Inflammatory macrophage (primary cell): ENCODE measurements at regions not wholly inside any gene's neighbourhood (a gene's known extent, or its start where the extent isn't known, plus 50 kb on each side); places are given as distances from the start of the nearest gene placed in this dataset.
A peak's percentile ranks its signal among the peaks of the same experiment; 100 is the strongest.
"Not testable (repeated sequence)": the region's sequence is repeated elsewhere in the genome, so short reads cannot be mapped to it uniquely, and the experiment has no call there.

Experiments used
- DNase-seq, 2 donors: peaks; one replicate each; pipeline ENCODE4 v3.0.0-alpha.2; 2020 to 2022

DNA sequence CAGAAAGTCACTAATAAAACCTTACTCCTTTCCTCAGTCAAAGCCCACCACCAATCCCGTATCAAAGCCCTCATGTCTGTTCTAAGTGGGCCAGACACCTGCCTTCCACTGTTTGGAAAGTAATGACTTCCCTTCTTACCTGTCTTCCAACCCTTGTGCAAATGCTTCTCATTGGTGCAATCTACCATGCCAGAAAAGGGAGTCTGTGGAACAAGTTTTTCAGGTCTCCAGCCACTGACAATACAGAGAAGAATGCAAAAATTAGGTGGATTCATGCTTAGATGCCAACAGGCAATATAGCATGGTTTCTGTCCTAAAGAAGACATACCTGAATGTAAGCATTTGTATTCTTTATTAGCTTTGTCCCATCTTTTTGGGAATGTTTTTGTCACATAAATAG, 1140.6 kb upstream of the LRRTM1 start:
- no peak for DNase-seq

DNA sequence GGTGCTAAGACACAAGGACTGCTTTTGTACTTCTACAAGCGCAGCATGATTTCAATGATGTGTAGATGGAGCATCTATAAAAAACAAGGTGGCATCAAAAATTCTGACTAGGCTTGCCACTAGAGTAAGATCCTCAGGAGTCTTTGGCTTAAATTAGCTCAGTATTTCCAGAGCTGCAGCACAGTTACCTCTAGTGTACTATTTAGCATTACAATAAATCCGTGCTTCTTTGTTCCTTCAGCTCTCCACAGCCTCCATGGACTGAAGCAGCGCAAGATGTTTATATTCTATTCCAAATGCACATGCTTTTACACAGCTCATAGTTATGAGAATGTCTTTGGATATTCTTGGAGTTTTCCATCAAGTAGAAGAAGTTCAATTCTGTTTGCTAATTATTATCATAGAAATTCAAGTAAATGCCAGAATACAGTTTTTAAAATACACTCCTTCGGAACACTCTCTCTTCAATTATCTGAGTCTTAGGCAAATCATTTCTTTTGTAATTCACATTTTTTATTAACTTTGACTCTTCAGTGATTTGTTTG, 1133.0 kb upstream of the LRRTM1 start:
- no peak for DNase-seq

DNA sequence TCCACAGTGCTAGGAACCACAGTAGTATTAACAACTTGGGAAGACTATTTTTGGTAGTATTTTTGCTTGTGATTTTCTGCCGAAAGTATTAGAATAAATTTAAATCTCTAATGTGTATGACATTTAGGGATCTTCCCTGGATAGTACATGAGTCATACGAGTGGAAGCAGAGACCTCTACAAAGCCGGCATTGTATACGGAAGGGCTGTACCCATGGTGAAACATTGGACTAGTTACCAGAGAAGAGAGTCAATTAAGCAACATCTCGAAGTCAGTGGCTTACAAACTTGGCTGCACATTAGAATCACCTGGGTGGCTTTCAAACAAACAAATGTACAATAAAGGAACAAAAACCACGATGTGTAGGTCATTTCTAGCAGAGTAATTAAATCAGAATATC, 1131.7 kb upstream of the LRRTM1 start:
- no peak for DNase-seq

DNA sequence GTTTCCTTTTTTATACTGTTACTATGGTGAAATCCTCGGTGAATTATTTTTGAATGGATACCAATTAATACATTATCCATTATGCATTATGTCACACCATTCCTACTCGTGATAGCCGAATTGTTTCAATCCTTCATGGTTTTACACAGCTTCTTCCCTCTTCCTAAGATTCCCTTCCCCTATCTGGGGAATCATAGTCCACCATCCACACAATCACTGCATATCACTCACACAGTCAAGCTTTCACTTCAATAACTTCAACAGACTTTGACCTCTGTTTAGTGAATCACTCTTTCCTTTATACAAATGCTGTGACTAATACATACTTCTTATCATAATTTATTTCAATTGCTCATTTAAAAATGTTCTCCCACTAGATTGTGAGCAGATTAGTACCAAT, 1108.1 kb upstream of the LRRTM1 start:
- no peak for DNase-seq

DNA sequence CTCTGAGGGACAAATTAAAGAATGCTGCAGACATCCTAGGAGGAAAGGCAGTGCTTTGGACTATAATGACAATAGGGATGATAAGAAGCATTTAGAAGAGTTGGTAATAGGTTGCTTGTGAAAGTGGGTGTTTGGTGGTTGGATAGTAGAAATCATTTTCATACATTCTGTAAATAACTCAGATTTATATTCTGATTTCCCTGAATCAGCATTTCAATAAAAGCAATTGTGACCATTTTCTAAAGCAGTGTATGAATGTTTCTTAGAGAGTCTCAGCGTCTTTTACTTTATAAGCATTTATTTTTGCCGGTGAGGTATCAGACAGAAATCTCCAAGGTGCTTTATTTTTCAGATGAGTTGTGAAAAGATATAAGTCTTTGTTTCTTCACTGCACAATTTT, 1099.0 kb upstream of the LRRTM1 start:
- DNase-seq = no peak

DNA sequence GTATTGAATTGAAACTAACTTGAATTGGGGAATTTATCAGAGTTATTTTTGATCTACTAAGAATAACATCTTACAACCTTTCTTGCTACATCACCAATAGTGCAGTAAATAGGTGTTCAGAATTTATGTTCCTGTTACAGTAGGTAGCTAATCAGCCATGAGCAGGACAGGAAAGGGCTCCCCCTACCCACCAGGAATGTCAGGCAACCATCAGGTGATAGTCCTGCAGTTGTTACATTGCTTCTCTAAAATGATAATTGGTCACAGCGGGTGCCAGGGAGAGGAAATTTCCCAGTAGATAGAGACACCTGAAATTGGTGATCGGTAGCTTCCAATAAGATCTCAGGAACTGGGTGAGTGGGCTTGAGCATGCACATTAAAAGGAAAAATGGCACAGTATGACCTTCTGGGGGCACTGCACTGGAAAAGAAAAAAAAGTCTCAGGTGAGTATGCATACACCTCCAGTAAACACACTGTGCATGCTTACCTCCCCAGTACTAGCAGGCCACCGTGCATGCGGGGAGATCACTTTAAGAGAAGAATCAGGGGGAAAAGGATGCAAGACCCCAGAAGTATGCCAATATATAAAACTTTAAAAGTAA, 1092.0 kb upstream of the LRRTM1 start:
- DNase-seq = no peak

DNA sequence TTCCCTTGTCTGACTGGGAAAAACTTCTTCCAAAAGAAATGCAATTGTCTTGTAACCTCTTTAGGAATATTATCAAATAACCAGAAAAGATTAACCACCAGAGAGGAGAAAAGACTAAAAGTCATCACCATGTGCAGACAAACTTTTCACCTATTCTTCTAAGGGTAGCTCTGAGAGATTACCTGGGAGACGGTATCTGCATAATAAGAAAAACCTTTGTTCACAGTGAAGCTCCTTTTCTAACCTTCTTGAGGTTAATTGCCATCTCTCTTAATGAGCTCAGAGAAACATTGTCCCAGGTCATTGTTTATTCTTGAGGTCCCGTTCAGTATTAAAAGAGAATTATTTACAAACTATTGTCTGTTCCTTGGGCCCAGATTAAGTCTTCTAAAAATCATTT, 1091.2 kb upstream of the LRRTM1 start:
- no peak for DNase-seq

DNA sequence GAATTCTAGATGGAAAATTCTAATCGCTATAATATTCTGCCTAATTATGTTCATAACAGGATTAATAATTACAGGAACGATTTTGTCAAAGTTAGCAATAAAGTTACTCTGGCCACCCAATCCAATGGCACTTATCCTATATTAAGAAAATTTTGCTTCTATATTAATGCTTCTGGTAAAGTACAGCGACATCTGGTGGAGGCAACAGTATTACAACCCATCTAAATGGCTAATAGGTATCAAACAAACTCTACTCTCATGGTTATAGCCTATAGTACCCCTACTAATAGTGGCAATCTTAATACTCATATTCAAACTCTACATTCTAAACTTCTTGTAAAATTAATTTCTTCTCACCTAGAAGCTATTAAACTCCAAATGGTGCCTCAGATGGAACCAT, 1084.7 kb upstream of the LRRTM1 start:
- DNase-seq = no peak

DNA sequence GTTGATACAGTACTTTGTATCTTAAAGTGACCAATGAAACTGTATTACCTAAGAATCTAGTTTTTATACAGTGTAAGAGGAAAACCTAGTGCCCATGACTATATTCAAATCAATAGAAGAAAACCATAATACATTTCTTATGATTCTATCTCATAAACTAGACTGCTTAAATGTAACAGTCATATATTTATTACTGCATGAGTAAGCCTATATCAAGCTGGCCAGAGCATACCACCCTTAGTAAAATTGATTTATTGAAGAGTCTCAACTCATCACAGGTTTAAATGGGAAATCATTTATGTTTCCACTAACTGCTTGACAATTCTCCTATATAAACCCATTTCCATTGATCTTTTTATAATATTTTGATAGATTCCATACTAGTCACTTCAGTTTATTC, 1059.2 kb upstream of the LRRTM1 start:
- no peak for DNase-seq

DNA sequence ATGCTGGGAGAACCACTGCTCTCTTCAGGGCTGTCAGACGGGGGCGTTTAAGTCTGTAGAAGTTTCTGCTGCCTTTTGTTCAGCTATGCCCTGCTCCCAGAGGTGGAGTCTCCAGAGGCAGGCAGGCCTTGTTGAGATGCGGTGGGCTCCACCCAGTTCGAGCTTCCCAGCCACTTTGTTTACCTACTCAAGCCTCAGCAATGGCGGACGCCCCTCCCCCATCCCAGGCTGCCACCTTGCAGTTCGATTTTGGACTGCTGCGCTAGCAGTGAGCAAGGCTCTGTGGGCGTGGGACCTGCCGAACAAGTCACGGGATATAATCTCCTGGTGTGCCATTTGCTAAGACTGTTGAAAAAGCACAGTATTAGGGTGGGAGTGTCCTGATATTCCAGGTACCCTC, 1057.9 kb upstream of the LRRTM1 start:
- DNase-seq = not testable (repeated sequence)

DNA sequence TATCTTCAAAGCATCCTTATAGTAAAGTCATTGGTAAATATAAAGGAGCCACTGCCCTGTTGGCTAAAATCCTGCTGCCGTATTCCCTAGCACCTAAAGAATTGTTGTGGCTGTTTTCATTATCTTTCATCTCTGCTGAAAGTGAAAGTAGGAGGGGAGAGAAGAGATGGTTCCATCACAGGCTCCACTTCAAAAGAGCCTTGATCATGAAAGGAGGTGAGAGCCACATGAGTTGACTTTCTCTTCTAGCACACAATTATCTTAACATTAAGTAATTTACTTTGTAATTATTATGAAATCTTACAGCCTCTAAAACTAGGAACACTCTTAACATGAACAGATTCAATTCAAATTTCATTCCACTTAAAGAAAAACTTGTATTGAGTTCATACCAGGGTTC, 1050.9 kb upstream of the LRRTM1 start:
- no peak for DNase-seq

DNA sequence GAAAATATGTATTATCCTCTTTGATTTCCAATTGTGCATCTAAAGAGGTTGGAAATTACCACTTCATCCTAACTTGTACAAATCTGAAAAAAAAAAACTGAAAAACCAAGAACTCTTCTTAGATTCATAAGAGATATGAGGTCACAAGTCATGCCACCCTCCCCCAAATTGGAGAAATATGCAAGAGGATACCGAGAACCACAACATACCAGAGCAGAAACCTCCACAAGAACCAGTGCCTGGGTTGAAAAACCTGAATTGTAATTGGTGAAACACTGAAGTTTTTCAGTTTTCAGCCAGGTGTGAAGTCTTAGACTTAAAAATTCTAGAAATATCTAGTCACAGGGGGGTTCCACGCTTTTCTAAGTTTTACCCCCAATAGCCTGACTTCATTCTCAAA, 1029.5 kb upstream of the LRRTM1 start:
- DNase-seq = no peak

DNA sequence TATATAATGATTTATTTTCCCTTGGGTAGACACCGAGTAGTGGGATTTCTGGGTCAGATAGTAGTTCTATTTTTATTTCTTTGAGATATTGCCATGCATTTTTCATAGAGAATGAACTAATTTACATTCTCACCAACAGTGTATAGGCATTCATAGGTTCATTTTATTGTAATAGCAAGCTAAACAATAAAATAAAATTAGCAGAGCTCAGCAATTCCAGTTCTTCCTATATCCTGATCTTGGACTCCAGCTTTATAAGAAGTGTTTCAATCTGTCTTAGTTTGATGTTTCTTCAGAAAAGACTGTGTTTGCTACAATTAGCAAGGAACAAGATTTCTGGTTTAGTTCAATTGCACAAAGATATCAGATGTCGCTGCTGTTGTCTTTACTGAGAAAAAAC, 1024.4 kb upstream of the LRRTM1 start:
- no peak for DNase-seq

DNA sequence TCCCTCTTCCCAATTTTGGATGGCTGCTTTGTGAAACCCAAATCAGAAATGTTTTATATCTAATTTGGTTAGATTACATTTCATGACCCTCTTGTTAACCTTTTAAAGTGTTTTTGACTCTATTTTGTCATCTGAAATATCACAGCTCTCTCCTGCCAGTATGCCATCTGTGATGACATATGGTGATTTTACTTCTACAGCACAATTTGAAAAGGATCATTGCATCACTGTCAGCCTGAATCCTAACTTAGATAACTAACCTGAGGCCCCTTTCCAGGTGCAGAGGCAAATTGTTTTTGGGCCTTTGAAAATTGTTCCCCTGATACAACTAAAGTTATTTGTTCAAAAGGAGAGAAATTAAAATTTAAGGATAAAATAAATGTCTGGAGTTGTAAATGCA, 1023.4 kb upstream of the LRRTM1 start:
- DNase-seq = no peak

DNA sequence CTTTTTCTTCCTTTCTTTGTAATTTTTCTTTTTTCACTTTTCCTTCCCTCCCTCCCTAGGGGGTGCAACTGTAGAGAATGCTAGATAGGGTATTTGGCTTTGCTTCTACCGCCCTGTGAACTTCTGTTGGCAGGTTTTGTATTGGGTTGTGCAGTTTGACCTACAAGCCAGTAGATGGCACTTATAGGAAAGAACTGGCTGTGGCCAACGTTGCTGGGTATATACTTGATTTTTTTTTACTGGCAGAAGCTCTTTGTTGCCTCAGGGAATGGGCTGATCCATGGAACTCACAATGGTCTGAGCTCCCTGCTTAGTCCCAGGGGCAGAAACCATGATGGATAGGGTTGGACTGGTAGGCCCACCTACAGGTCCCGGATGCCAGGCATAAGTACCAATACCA, 1019.5 kb upstream of the LRRTM1 start:
- DNase-seq = peak in 1 of 2 donors; percentile 0

DNA sequence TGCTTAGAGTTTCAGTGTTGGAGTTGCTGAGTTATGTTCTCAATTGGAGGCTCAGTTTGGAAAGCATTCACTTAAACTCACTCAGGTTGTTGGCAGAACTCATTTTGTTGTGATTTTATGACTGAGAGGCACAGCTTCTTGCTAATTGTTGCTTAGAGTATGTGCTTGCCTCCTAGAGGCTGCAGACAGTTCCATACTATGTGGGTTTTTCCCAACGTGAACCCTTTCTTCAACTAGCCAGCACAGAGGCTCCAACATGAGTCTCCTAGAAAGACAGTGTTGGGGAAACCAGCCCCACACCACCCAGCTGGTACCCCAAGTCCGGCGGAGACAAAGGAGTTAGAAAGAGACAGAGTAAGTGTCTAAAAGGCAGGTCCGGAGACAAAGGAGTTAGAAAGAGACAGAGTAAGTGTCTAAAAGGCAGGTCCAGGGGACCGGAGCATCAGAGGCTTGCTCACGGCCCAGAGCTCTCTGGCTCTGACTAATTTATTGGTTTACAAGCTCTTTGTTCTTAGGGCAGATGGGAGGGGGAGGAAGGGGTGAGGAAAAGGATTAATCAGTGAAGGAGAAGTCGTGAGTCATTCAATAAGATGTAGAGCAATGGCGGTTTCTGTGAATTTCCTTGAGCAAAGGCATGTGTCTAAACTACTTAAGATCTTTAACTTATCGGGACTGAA, 999.7 kb upstream of the LRRTM1 start:
- no peak for DNase-seq

DNA sequence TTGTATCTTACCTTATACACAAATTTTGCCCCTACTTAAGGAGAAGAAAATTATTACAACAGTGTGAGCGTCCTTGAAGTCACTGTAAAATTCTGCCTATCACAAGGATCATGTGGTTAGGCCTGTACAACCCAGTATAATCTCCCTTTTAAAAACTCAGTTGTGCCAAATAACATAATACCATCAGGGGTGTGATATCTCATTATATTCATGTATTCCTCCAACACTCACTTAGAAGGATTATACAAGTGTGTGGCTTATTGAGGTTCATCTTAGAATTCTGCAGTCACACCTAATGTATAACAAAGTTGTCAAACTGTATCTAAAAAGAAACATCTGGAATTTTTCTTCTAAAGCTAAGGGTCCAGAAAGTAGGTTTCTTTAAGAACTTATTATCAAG, 998.8 kb upstream of the LRRTM1 start:
- no peak for DNase-seq

DNA sequence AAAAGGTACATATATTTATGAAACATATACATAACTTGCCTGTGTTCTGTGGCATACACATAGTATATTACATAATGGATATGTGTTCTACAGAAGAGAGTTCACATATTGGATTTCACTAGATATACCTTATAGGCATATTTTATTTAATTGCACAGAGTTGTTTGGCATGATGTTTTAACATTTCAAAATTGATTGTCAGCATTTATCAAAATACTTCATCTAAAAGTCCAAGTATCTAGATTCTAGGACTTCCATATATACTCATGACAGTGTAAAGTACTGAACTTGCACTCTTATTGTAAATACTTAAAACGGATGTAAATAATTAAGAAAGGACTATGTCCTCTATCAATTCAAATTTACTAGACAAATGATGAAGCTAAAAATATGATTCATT, 995.3 kb upstream of the LRRTM1 start:
- no peak for DNase-seq

DNA sequence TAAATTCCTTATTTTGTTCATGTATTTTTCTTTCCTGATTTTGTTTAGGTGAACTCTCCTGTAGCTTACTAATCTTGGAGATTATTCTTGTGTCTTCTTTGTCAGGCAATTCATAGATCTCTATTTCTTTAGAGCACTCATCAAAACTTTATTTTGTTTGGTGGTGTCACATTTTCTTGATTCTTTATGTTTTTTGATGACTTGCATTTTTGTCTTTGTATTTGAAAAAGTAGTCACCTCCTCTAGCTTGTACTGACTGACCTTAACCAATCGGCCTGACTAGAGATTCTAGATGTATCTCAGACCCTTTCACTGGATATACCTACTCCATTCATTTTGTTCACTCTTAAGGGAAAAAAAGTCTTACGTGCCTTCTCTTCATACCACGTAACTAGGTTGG, 986.3 kb upstream of the LRRTM1 start:
- DNase-seq = no peak

DNA sequence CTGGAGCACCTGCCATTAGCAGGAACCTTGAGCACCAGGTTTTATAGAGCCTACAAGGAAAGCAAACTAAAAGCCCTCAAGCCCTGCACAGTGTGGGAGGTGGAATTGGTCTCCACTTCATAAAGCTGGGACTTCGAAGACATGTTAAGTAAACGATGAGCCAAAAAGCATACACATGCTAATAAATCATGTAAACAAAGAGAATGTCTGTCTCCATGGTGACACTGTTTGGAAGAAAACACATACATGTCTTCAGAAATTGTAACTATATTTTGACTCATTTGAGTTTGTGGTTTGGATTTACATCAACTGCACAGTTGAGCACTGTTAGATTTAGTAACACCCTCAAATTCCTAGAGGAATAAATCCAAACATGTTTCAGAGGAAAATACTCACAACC, 978.5 kb upstream of the LRRTM1 start:
- DNase-seq = no peak

DNA sequence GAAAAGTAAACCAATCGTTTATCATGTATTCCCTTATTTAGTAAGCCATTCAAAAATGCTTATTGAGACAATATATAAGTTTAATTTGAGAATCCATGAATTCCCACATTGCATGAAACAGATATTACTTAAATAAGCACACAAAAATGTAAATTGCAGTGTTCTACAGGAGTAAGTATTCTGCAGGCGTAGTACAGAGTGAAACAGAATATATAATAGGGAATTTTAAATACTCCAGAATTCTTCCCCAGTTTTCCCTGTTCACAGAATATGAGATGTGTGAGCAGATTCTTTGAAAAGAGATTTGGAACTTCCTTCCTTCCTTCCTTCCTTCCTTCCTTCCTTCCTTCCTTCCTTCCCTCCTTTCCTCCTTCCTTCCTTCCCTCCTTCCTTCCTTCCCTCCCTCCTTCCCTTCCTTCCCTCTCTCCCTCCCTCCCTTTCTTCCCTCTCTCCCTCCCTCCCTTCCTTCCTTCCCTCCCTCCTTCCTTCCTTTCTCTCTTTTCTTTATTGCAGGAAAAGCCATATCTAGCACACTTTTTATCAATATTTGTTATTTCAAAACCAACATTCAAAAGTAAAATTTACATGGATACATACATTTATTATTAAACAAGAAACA, 977.7 kb upstream of the LRRTM1 start:
- no peak for DNase-seq

DNA sequence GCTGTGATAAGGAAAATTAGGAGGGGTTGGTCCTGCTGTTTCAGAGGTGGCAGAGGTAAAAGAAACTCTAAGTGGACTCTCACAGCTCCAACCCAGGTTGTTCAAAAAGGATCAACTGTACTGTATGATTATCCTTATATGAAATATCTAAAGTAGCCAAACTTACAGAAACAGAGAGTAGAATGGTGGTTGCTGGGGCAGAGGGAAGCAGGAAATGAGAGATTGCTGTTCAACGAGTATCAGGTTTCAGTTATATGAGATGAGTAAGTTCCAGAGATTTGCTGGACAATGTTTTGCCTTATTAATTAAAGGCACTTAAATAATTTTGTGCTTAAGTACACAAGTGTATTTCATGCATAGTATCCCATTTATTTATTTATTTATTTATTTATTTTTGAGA, 972.0 kb upstream of the LRRTM1 start:
- no peak for DNase-seq

DNA sequence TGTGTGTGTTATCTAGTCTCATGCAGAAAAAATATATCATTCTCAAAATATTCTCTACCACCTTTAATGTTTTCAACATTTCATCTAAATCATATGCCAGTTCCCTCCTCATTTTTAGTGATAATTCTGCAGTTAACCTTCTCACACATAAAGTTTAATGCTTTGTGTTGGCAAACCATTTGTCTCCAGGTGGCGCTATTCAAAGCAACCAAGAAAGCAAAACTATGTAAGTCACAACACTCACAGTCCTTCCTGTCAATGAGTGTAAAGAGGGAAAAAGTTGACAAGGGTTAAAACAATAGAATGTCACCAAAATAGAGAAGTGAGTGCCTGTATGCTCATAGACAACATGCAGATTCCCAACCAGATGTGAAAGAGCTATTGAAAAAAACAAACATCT, 961.6 kb upstream of the LRRTM1 start:
- peak in 1 of 2 donors; percentile 1 for DNase-seq

DNA sequence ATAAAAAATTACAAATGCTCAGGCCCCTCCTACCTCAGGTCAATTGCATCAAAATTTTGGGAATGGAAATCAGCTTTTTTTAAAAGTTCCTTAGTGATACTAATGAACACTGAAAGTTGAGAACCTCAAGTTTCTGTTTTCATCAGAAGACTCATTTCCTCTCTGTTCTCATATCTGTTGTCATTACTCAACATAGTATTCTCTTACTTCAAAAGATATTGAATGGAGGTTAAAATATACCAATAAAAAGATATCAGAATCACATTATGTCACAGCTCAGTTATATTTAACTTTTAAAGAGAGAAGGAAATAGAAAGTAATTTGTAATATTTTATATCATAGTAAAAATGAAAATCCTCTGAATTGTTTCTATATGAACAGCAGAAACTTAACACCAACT, 959.4 kb upstream of the LRRTM1 start:
- DNase-seq = no peak
